Epithelial cell of proximal tubule (primary cell): ENCODE measurements at regions not wholly inside any gene's neighbourhood (a gene's known extent, or its start where the extent isn't known, plus 50 kb on each side); places are given as distances from the start of the nearest gene placed in this dataset.

ENCODE experiments used
- DNase-seq: peaks from one replicate; pipeline ENCODE4 v3.0.0-alpha.2; 2011; ENCODE audit warnings: low read depth
- H3K4me3 ChIP-seq: 2 replicates; pipeline ENCODE4 v1.5.1; 2011; ENCODE audit warnings: low read depth, mild to moderate bottlenecking, low read length
- TF ChIP-seq, protein P1 (sequence below): conservative IDR thresholded peaks from 2 replicates; pipeline ENCODE4 v1.5.1; 2012; ENCODE audit warnings: low read depth, mild to moderate bottlenecking, low read length

GRCh38 chr16:47780213-47780875 is 319.2 kb downstream of the PHKB start:
- no peak for DNase-seq
- TF ChIP-seq, protein P1, sequence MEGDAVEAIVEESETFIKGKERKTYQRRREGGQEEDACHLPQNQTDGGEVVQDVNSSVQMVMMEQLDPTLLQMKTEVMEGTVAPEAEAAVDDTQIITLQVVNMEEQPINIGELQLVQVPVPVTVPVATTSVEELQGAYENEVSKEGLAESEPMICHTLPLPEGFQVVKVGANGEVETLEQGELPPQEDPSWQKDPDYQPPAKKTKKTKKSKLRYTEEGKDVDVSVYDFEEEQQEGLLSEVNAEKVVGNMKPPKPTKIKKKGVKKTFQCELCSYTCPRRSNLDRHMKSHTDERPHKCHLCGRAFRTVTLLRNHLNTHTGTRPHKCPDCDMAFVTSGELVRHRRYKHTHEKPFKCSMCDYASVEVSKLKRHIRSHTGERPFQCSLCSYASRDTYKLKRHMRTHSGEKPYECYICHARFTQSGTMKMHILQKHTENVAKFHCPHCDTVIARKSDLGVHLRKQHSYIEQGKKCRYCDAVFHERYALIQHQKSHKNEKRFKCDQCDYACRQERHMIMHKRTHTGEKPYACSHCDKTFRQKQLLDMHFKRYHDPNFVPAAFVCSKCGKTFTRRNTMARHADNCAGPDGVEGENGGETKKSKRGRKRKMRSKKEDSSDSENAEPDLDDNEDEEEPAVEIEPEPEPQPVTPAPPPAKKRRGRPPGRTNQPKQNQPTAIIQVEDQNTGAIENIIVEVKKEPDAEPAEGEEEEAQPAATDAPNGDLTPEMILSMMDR, result no peak
- no peak overlapping the region for H3K4me3 ChIP-seq

- no peak overlapping the region for H3K4me3 ChIP-seq
- DNase-seq, result no peak
- TF ChIP-seq, protein P1, result no peak
Observed at GRCh38 chr16:47779201-47780016, 318.3 kb downstream of the PHKB start.

DNA sequence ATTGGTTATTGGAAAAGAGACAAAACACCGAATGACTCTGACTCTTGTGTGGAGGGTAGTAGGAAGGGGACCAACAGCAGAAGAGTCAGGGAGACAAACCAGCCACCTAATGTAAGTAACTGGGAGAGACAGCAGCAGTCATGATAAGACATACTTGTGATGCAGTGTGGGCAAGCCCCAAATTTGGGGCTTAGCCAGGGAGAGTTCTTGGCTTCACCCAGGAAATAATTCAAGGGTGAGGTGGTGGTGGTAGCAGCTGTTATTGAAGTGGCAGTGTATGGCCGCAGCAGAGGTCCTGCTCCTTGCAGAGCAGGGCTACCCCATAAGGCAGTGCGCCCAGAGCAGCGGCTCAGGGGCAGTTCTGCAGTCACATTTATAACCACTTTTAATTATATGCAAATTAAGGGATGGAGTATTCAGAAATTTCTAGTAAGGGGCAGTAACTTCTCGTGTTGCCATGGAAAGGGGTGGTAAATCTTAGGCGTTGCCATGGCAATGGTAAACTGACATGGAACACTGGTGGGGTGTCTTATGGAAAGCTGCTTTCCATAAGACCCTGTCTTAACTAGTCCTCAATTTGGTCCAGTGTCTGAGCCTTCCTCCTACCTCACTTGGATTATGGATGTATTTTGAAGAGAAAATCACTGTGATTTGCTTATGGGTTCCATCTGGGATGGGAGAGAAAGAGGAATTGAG is 317.1 kb downstream of the PHKB start:
- no peak for DNase-seq
- no peak overlapping the region for H3K4me3 ChIP-seq
- TF ChIP-seq, protein P1, result no peak

DNA sequence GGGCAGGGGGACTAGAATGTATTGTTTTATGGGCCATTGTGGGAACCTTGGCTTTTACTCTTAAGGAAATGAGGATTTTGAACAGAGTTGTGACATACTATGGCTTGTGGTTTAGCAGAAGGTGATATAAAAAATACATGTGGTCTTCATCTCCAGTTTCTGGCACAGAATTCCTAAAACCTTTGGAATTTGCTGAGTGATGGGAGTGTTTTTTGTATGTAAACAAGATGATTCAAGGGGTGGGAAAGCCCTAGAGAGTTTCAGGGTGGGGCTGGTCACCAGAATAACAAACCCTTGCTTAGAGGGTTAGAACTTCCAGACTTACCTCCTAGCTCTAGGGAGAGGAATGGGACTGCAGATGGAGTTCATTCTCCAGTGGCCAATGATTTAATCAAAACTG is 316.1 kb downstream of the PHKB start:
- no peak overlapping the region for H3K4me3 ChIP-seq
- TF ChIP-seq, protein P1, result no peak
- no peak for DNase-seq

GRCh38 chr16:47774661-47775060 is 313.5 kb downstream of the PHKB start:
- TF ChIP-seq, protein P1, result no peak
- DNase-seq, result no peak
- H3K4me3 ChIP-seq, result no peak overlapping the region

GRCh38 chr16:47753659-47754058 is 292.5 kb downstream of the PHKB start:
- TF ChIP-seq, protein P1, result no peak
- DNase-seq, result no peak
- no peak overlapping the region for H3K4me3 ChIP-seq
